Activated naive CD4-positive, alpha-beta T cell treated with anti-CD3 and anti-CD28 coated beads, Interleukin-2, amount 10 ng/mL, durations not matched to agents 7 days and 5 days (primary cell): ENCODE measurements at regions not wholly inside any gene's neighbourhood (a gene's known extent, or its start where the extent isn't known, plus 50 kb on each side); places are given as distances from the start of the nearest gene placed in this dataset.
"Not testable (repeated sequence)": the region's sequence is repeated elsewhere in the genome, so short reads cannot be mapped to it uniquely, and the experiment has no call there.

ENCODE experiments used
- CTCF ChIA-PET: fragments of 350-600 bp; sonication (Branson Sonifier 250); formaldehyde crosslinking; loops from one replicate; lab custom pipeline; 2021; ENCODE audit warnings: antibody characterized with exemption; lab: Charles Lee
- DNase-seq: peaks from one replicate; pipeline ENCODE4 v3.0.0-alpha.2; 2020
- H3K27ac Mint-ChIP-seq: one replicate; pipeline ENCODE4 v1.8.0; 2021; ENCODE audit warnings: mild to moderate bottlenecking, moderate library complexity, mixed read lengths
- H3K27me3 Mint-ChIP-seq: one replicate; pipeline ENCODE4 v1.8.0; 2021; ENCODE audit warnings: mild to moderate bottlenecking, mixed read lengths
- H3K36me3 Mint-ChIP-seq: one replicate; pipeline ENCODE4 v1.8.0; 2021; ENCODE audit warnings: mixed read lengths
- H3K4me1 Mint-ChIP-seq: one replicate; pipeline ENCODE4 v1.8.0; 2021; ENCODE audit warnings: mixed read lengths
- H3K4me3 Mint-ChIP-seq: one replicate; pipeline ENCODE4 v1.8.0; 2021; ENCODE audit warnings: mild to moderate bottlenecking, moderate library complexity, mixed read lengths
- H3K9me3 Mint-ChIP-seq: one replicate; pipeline ENCODE4 v1.8.0; 2021; ENCODE audit warnings: mixed read lengths

GRCh38 chr7:3144776-3145125, 101.1 kb upstream of the CARD11 start:
- peaks cover 20% of the 10 kb centered on the region for H3K27me3 Mint-ChIP-seq
- H3K9me3 Mint-ChIP-seq, DNase-seq, H3K36me3 Mint-ChIP-seq, CTCF ChIA-PET, H3K4me3 Mint-ChIP-seq, H3K4me1 Mint-ChIP-seq, H3K27ac Mint-ChIP-seq: not testable (repeated sequence)

GRCh38 chr7:3146571-3147226, 103.0 kb upstream of the CARD11 start:
- H3K4me1 Mint-ChIP-seq = peaks cover 6% of the 10 kb centered on the region
- no peak overlapping the region for H3K27ac Mint-ChIP-seq
- no peak overlapping the region for H3K4me3 Mint-ChIP-seq
- H3K9me3 Mint-ChIP-seq = no peaks in the 10 kb centered on the region
- H3K27me3 Mint-ChIP-seq = peaks cover 20% of the 10 kb centered on the region
- no peak for DNase-seq
- CTCF ChIA-PET = interaction anchor here (1.0 to 2.3 kb wide), 3 partner anchors 8 to 81 kb away, joined by 5 to 11 read pairs (median 5); no protein-coding TSS in a partner anchor
- H3K36me3 Mint-ChIP-seq = no peaks in the 10 kb centered on the region

GRCh38 chr7:3148471-3148870, 104.8 kb upstream of the CARD11 start:
- not testable (repeated sequence) for H3K9me3 Mint-ChIP-seq, DNase-seq, H3K4me3 Mint-ChIP-seq, H3K27ac Mint-ChIP-seq, H3K36me3 Mint-ChIP-seq
- Mint-ChIP-seq H3K4me1 (peaks cover 10% of the 10 kb centered on the region), H3K27me3 (peaks cover 28% of the 10 kb centered on the region)
- CTCF ChIA-PET = interaction anchor here (0.7 kb wide), 1 partner anchor 183 kb away, joined by 3 read pairs; no protein-coding TSS in a partner anchor

- Mint-ChIP-seq H3K4me3 (no peak overlapping the region), H3K4me1 (peaks cover 17% of the 10 kb centered on the region), H3K27me3 (peaks cover 26% of the 10 kb centered on the region), H3K27ac (no peak overlapping the region), H3K36me3 (no peaks in the 10 kb centered on the region), H3K9me3 (no peaks in the 10 kb centered on the region)
- CTCF ChIA-PET = no interaction called here
- no peak for DNase-seq
Measured at GRCh38 chr7:3149231-3149995, 105.7 kb upstream of the CARD11 start.

GRCh38 chr7:3150027-3150426, 106.4 kb upstream of the CARD11 start:
- no peak for DNase-seq
- H3K9me3 Mint-ChIP-seq = no peaks in the 10 kb centered on the region
- no peak overlapping the region for H3K27ac Mint-ChIP-seq
- H3K4me3 Mint-ChIP-seq = no peak overlapping the region
- H3K36me3 Mint-ChIP-seq = no peaks in the 10 kb centered on the region
- peaks cover 22% of the 10 kb centered on the region for H3K4me1 Mint-ChIP-seq
- H3K27me3 Mint-ChIP-seq = peaks cover 22% of the 10 kb centered on the region
- CTCF ChIA-PET = no interaction called here

GRCh38 chr7:3151784-3152183, 108.1 kb upstream of the CARD11 start:
- CTCF ChIA-PET = interaction anchor here (1.7 to 1.8 kb wide), 2 partner anchors 86 to 264 kb away, joined by 8 to 9 read pairs; no protein-coding TSS in a partner anchor
- no peaks in the 10 kb centered on the region for H3K9me3 Mint-ChIP-seq
- no peaks in the 10 kb centered on the region for H3K36me3 Mint-ChIP-seq
- peaks cover 18% of the 10 kb centered on the region for H3K27me3 Mint-ChIP-seq
- no peak overlapping the region for H3K4me3 Mint-ChIP-seq
- no peak for DNase-seq
- no peak overlapping the region for H3K27ac Mint-ChIP-seq
- H3K4me1 Mint-ChIP-seq = peaks cover 18% of the 10 kb centered on the region

- Mint-ChIP-seq H3K27ac (no peak overlapping the region), H3K9me3 (no peaks in the 10 kb centered on the region), H3K36me3 (no peaks in the 10 kb centered on the region), H3K27me3 (peaks cover 27% of the 10 kb centered on the region), H3K4me1 (peaks cover 16% of the 10 kb centered on the region), H3K4me3 (no peak overlapping the region)
- DNase-seq = no peak
- CTCF ChIA-PET = interaction anchor here (1.7 to 1.8 kb wide), 2 partner anchors 87 to 265 kb away, joined by 8 to 9 read pairs; no protein-coding TSS in a partner anchor
Measured at GRCh38 chr7:3152714-3153113, 109.0 kb upstream of the CARD11 start.

- H3K27ac Mint-ChIP-seq = no peak overlapping the region
- H3K27me3 Mint-ChIP-seq = peaks cover 31% of the 10 kb centered on the region
- CTCF ChIA-PET = interaction anchor here (0.6 to 3.0 kb wide), 8 partner anchors 10 to 288 kb away, joined by 3 to 42 read pairs (median 5); no protein-coding TSS in a partner anchor
- H3K4me3 Mint-ChIP-seq = no peak overlapping the region
- H3K36me3 Mint-ChIP-seq = no peaks in the 10 kb centered on the region
- DNase-seq = no peak
- H3K9me3 Mint-ChIP-seq = no peaks in the 10 kb centered on the region
- peaks cover 19% of the 10 kb centered on the region for H3K4me1 Mint-ChIP-seq
Measured at GRCh38 chr7:3153118-3153517, 109.5 kb upstream of the CARD11 start.

- H3K27ac Mint-ChIP-seq = no peak overlapping the region
- no peaks in the 10 kb centered on the region for H3K9me3 Mint-ChIP-seq
- no peak for DNase-seq
- peaks cover 35% of the 10 kb centered on the region for H3K27me3 Mint-ChIP-seq
- CTCF ChIA-PET = interaction anchor here (0.6 to 3.0 kb wide), 19 partner anchors 8 to 289 kb away, joined by 3 to 42 read pairs (median 5); no protein-coding TSS in a partner anchor
- H3K4me1 Mint-ChIP-seq = peaks cover 19% of the 10 kb centered on the region
- no peaks in the 10 kb centered on the region for H3K36me3 Mint-ChIP-seq
- no peak overlapping the region for H3K4me3 Mint-ChIP-seq
Measured at GRCh38 chr7:3154317-3154716, 110.7 kb upstream of the CARD11 start.

- Mint-ChIP-seq H3K27ac (no peak overlapping the region), H3K4me1 (peaks cover 19% of the 10 kb centered on the region), H3K9me3 (no peaks in the 10 kb centered on the region), H3K4me3 (no peak overlapping the region), H3K27me3 (peaks cover 30% of the 10 kb centered on the region), H3K36me3 (no peaks in the 10 kb centered on the region)
- CTCF ChIA-PET = interaction anchor here (0.7 to 3.0 kb wide), 19 partner anchors 9 to 290 kb away, joined by 3 to 42 read pairs (median 5); no protein-coding TSS in a partner anchor
- peak; percentile 71 for DNase-seq
Measured at GRCh38 chr7:3154881-3155494, 111.3 kb upstream of the CARD11 start.

GRCh38 chr7:3156508-3156907, 112.8 kb upstream of the CARD11 start:
- peaks cover 19% of the 10 kb centered on the region for H3K4me1 Mint-ChIP-seq
- H3K9me3 Mint-ChIP-seq = no peaks in the 10 kb centered on the region
- H3K27ac Mint-ChIP-seq = no peak overlapping the region
- peaks cover 28% of the 10 kb centered on the region for H3K27me3 Mint-ChIP-seq
- no peak for DNase-seq
- no peaks in the 10 kb centered on the region for H3K36me3 Mint-ChIP-seq
- no peak overlapping the region for H3K4me3 Mint-ChIP-seq
- CTCF ChIA-PET = interaction anchor here (0.5 to 1.5 kb wide), 3 partner anchors 16 to 269 kb away, joined by 3 to 4 read pairs (median 4); no protein-coding TSS in a partner anchor

GRCh38 chr7:3157566-3158287, 114.1 kb upstream of the CARD11 start:
- Mint-ChIP-seq H3K4me1 (peaks cover 16% of the 10 kb centered on the region), H3K9me3 (no peaks in the 10 kb centered on the region), H3K4me3 (no peak overlapping the region), H3K27ac (no peak overlapping the region), H3K36me3 (no peaks in the 10 kb centered on the region), H3K27me3 (peaks cover 20% of the 10 kb centered on the region)
- CTCF ChIA-PET = interaction anchor here (1.5 kb wide), 1 partner anchor 93 kb away, joined by 4 read pairs; no protein-coding TSS in a partner anchor
- no peak for DNase-seq

- H3K27ac Mint-ChIP-seq = no peak overlapping the region
- peaks cover 15% of the 10 kb centered on the region for H3K4me1 Mint-ChIP-seq
- DNase-seq = no peak
- CTCF ChIA-PET = no interaction called here
- peaks cover 23% of the 10 kb centered on the region for H3K27me3 Mint-ChIP-seq
- H3K4me3 Mint-ChIP-seq = no peak overlapping the region
- H3K36me3 Mint-ChIP-seq = no peaks in the 10 kb centered on the region
- H3K9me3 Mint-ChIP-seq = no peaks in the 10 kb centered on the region
Measured at GRCh38 chr7:3158341-3158760, 114.7 kb upstream of the CARD11 start.
